DND-41 (cell line): ENCODE measurements at regions not wholly inside any gene's neighbourhood (a gene's known extent, or its start where the extent isn't known, plus 50 kb on each side); places are given as distances from the start of the nearest gene placed in this dataset.

ENCODE experiments used
- CTCF ChIP-seq: IDR thresholded peaks from 2 replicates; pipeline ENCODE4 v1.5.1; 2012; ENCODE audit warnings: borderline replicate concordance, low read length, moderate library complexity, mild to moderate bottlenecking; ENCODE audit not compliant: poor library complexity, severe bottlenecking; ENCODE audit errors: extremely low read depth
- EZH2 ChIP-seq: IDR thresholded peaks from 3 replicates; pipeline ENCODE4 v1.6.1; 2012; ENCODE audit warnings: borderline replicate concordance, low read depth, mild to moderate bottlenecking, moderate library complexity, low read length, inconsistent platforms; ENCODE audit not compliant: severe bottlenecking

GRCh38 chr12:104815935-104816334 is 142.2 kb downstream of the SLC41A2 start:
- TF ChIP-seq CTCF (no peak), EZH2 (no peak)
